ENCODE measurements at regions not wholly inside any gene's neighbourhood (a gene's known extent, or its start where the extent isn't known, plus 50 kb on each side); places are given as distances from the start of the nearest gene placed in this dataset.

GRCh38 chr2:41663056-41663455, 384.8 kb upstream of the PKDCC start (continued):
- TF ChIP-seq EP300 (IDR thresholded peaks at IDR 0.05) = no peak

GRCh38 chr2:41668529-41668928, 379.3 kb upstream of the PKDCC start:
- Histone ChIP-seq H3K27ac (no peak overlapping the region), H3K4me3 (no peak overlapping the region), H3K9me3 (no peaks in the 10 kb centered on the region), H3K4me2 (no peak overlapping the region), H3K4me1 (no peaks in the 10 kb centered on the region)
- 54% methylated on average over 2 of the region's 2 CpGs for WGBS (ENCODE audit: missing lambda C conversion rate)
- POLR2A ChIA-PET = no interaction called here
- no peak for DNase-seq (ENCODE audit: low read depth in 1 of 2, low spot score in 1 of 2)
- no peak for TF ChIP-seq USF2 (IDR thresholded peaks at IDR 0.05)
- TF ChIP-seq ZNF302 (CRISPR knock-in tag; IDR thresholded peaks at IDR 0.05) = no peak
- TF ChIP-seq EHF (CRISPR knock-in tag; IDR thresholded peaks at IDR 0.05) = no peak
- TF ChIP-seq RNF2 (IDR thresholded peaks at IDR 0.05; ENCODE audit: borderline replicate concordance, low read depth) = no peak
- no peak for TF ChIP-seq SMC3 (IDR thresholded peaks at IDR 0.05)
- no peak for TF ChIP-seq RAD21 (conservative IDR thresholded peaks at IDR 0.05 in 1 of 2, IDR thresholded peaks at IDR 0.05 in 1 of 2)
- no peak for TF ChIP-seq NFE2L2 (conservative IDR thresholded peaks at IDR 0.05; ENCODE audit: low read length)
- TF ChIP-seq JUN (IDR thresholded peaks at IDR 0.05) = no peak
- TF ChIP-seq NPAS2 (CRISPR knock-in tag; IDR thresholded peaks at IDR 0.05; ENCODE audit: borderline replicate concordance) = no peak
- TF ChIP-seq CEBPB (IDR thresholded peaks at IDR 0.05) = no peak
- TF ChIP-seq CBX8 (IDR thresholded peaks at IDR 0.05) = no peak
- no peak for TF ChIP-seq HOXB13 (CRISPR knock-in tag; IDR thresholded peaks at IDR 0.05; ENCODE audit: low read depth)
- no peak for TF ChIP-seq REST (IDR thresholded peaks at IDR 0.05)
- TF ChIP-seq RFX5 (IDR thresholded peaks at IDR 0.05) = no peak
- no peak for TF ChIP-seq E2F6 (IDR thresholded peaks at IDR 0.05; ENCODE audit: borderline replicate concordance, low read depth)
- TF ChIP-seq BHLHE40 (IDR thresholded peaks at IDR 0.05; ENCODE audit: low read depth, low read length) = no peak
- no peak for TF ChIP-seq PHF8 (IDR thresholded peaks at IDR 0.05; ENCODE audit: borderline replicate concordance, low read depth)
- TF ChIP-seq ESRRA (IDR thresholded peaks at IDR 0.05; ENCODE audit: borderline replicate concordance, low read length) = no peak
- TF ChIP-seq RCOR1 (IDR thresholded peaks at IDR 0.05; ENCODE audit: low read depth, low read length) = no peak
- CTCF ChIA-PET = interaction anchor here (1.7 kb wide), 1 partner anchor 30 kb away, joined by 8 read pairs; no protein-coding TSS in a partner anchor
- ATAC-seq = no peak
- no peak for FAIRE-seq

GRCh38 chr2:41678639-41679038, 369.2 kb upstream of the PKDCC start:
- WGBS (ENCODE audit: missing lambda C conversion rate) = 30% methylated on average over 7 of the region's 7 CpGs
- Histone ChIP-seq H3K9me3 (peaks cover under 1% of the 10 kb centered on the region; the same call in 1 of the 3 replicates), H3K4me3 (no peak overlapping the region), H3K27ac (no peak overlapping the region), H3K4me1 (no peaks in the 10 kb centered on the region), H3K4me2 (no peak overlapping the region)
- ChIA-PET CTCF (no interaction called here), POLR2A (no interaction called here)
- ATAC-seq (no peak), DNase-seq (ENCODE audit: low read depth in 1 of 2, low spot score in 1 of 2) (no peak), FAIRE-seq (no peak)
- TF ChIP-seq REST (IDR thresholded peaks at IDR 0.05) (no peak), RARB (CRISPR knock-in tag; IDR thresholded peaks at IDR 0.05) (no peak), HMGXB4 (CRISPR knock-in tag; IDR thresholded peaks at IDR 0.05; ENCODE audit: borderline replicate concordance) (no peak), CEBPB (IDR thresholded peaks at IDR 0.05) (no peak), ZNF302 (CRISPR knock-in tag; IDR thresholded peaks at IDR 0.05) (no peak), NR3C1 (IDR thresholded peaks at IDR 0.05) (no peak), MAZ (IDR thresholded peaks at IDR 0.05; ENCODE audit: borderline replicate concordance, low read depth, low read length) (no peak), BCL3 (IDR thresholded peaks at IDR 0.05) (no peak)

Data from A549 (cell line).